NOMO-1 (cell line): ENCODE measurements at regions not wholly inside any gene's neighbourhood (a gene's known extent, or its start where the extent isn't known, plus 50 kb on each side); places are given as distances from the start of the nearest gene placed in this dataset.

Experiments
- DNase-seq, 2 experiments: peaks; one replicate each; lab custom pipeline; 2025; ENCODE audit not compliant: unreplicated experiment in 2 of 2; lab: John Stamatoyannopoulos, UW

DNA sequence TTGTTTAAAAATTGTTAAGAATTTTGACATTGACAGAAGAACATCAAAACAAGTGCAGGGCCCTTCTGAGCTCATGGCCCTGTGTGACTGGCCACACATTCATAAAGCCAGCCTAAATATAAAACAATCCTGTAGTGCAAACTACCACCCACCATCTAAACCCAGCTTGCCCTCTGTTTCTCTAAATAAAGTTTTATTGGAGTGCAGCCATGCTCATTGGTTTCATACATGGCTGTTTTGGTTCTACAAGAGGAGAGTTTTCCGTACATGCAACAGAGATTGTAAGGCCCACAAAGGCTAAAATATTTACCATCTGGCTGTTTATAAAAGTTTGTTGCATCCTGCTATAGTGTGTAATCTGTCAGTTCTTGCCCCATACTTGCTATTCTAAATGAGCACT is 54.6 kb upstream of the TRIM24 start:
- no peak for DNase-seq

- no peak for DNase-seq
These were observed 52.3 kb upstream of the TRIM24 start for GRCh38 chr7:138407792-138408191.
